ENCODE measurements at regions not wholly inside any gene's neighbourhood (a gene's known extent, or its start where the extent isn't known, plus 50 kb on each side); places are given as distances from the start of the nearest gene placed in this dataset.

- Histone ChIP-seq H3K9me1 (ENCODE audit: insufficient read depth, low read length) (no peaks in the 10 kb centered on the region), H2BK15ac (ENCODE audit: low read depth, low read length) (no peak overlapping the region), H2BK120ac (ENCODE audit: low read depth, low read length) (no peak overlapping the region), H3K9me3 (ENCODE audit: control insufficient read depth, insufficient read depth, low read length) (peaks cover 12% of the 10 kb centered on the region; the same call in 1 of the 2 replicates), H4K5ac (ENCODE audit: low read depth, low read length) (no peak overlapping the region), H3K23ac (ENCODE audit: low read depth, low read length) (no peak overlapping the region), H4K20me1 (ENCODE audit: insufficient read depth, low read length) (no peaks in the 10 kb centered on the region), H3K4ac (ENCODE audit: low read depth, low read length) (no peak overlapping the region), H2BK20ac (ENCODE audit: low read depth, low read length) (no peak overlapping the region), H3K18ac (ENCODE audit: low read depth, low read length) (no peak overlapping the region), H3K27ac (ENCODE audit: insufficient read depth, low read length) (no peak overlapping the region), H3K56ac (ENCODE audit: extremely low read depth, insufficient read depth, low read length) (no peak overlapping the region), H3K9ac (ENCODE audit: low read depth, low read length) (no peak overlapping the region), H2AK5ac (ENCODE audit: low read depth, low read length) (no peak overlapping the region), H3K4me3 (ENCODE audit: insufficient read depth, low read depth, low read length) (no peak overlapping the region), H4K8ac (ENCODE audit: low read depth in 2 of 2, low read length in 2 of 2) (no peak overlapping the region), H3K4me1 (ENCODE audit: control insufficient read depth, insufficient read depth, low read length) (no peaks in the 10 kb centered on the region), H2BK5ac (ENCODE audit: low read depth, low read length, poor library complexity, severe bottlenecking) (no peak overlapping the region), H2AFZ (replicated peaks; ENCODE audit: low read length, poor library complexity) (no peak overlapping the region), H2AK9ac (replicated peaks; ENCODE audit: low read depth, low read length, poor library complexity) (no peak overlapping the region), H3K14ac (replicated peaks; ENCODE audit: low read depth, low read length) (no peak overlapping the region), H3K4me2 (ENCODE audit: low read depth, low read length) (no peak overlapping the region), H4K91ac (ENCODE audit: insufficient read depth, low read depth, low read length) (no peak overlapping the region), H3K79me1 (ENCODE audit: low read depth in 1 of 2, low read length in 2 of 2) (no peaks in the 10 kb centered on the region), H3K27me3 (ENCODE audit: control insufficient read depth, insufficient read depth, low read length) (no peaks in the 10 kb centered on the region), H3K36me3 (ENCODE audit: control insufficient read depth, insufficient read depth, low read length) (no peaks in the 10 kb centered on the region)
- 28% methylated on average over 8 of the region's 11 CpGs; no CpG with 5 or more reads in 1 of the 2 experiments for WGBS, 2 experiments (ENCODE audit: extremely low coverage in 2 of 2, insufficient read length in 1 of 2)
- ChIA-PET POLR2A (ENCODE audit: unreplicated experiment) (no interaction called here), CTCF (no interaction called here)
- ATAC-seq (ENCODE audit: low read depth) (no peak), DNase-seq (peak; percentile 16)
- in situ Hi-C loops (cut with MboI; ENCODE audit: low sequenced_read_pairs) (no loop called here), intact Hi-C loops (cut with micrococcal nuclease) (no loop called here), dilution Hi-C loops (cut with HindIII; ENCODE audit: low sequenced_read_pairs, unreplicated experiment) (no loop called here)
- no TSS peak for BruUV-seq (replicated peaks)
- TF ChIP-seq MAFK (IDR thresholded peaks at IDR 0.05; ENCODE audit: low read depth, low read length) (no peak), MXI1 (IDR thresholded peaks at IDR 0.05; ENCODE audit: borderline replicate concordance, low read depth, low read length) (no peak), RAD21 (IDR thresholded peaks at IDR 0.05; ENCODE audit: low read length) (no peak), POLR2A (IDR thresholded peaks at IDR 0.05; ENCODE audit: low read depth, low read length) (no peak), RCOR1 (IDR thresholded peaks at IDR 0.05; ENCODE audit: insufficient replicate concordance, low read length) (no peak), FOS (IDR thresholded peaks at IDR 0.05; ENCODE audit: low read depth, low read length) (no peak), RFX5 (IDR thresholded peaks at IDR 0.05; ENCODE audit: low read depth, low read length) (no peak), CTCF (conservative IDR thresholded peaks at IDR 0.05; ENCODE audit: low read depth, low read length) (no peak), ELK1 (IDR thresholded peaks at IDR 0.05; ENCODE audit: borderline replicate concordance, low read depth, low read length) (no peak), MAZ (IDR thresholded peaks at IDR 0.05; ENCODE audit: borderline replicate concordance, low read depth, low read length) (no peak), SMC3 (IDR thresholded peaks at IDR 0.05; ENCODE audit: low read depth, low read length) (no peak), NFE2L2 (IDR thresholded peaks at IDR 0.05; ENCODE audit: low read depth, low read length) (no peak)
Measured at GRCh38 chr17:6257336-6257735, 177.6 kb downstream of the AIPL1 start.

All from IMR-90 (cell line).